Epithelial cell of proximal tubule (primary cell): ENCODE measurements at regions not wholly inside any gene's neighbourhood (a gene's known extent, or its start where the extent isn't known, plus 50 kb on each side); places are given as distances from the start of the nearest gene placed in this dataset.

Experiments used
- DNase-seq: peaks from one replicate; pipeline ENCODE4 v3.0.0-alpha.2; 2011; ENCODE audit warnings: low read depth
- H3K4me3 ChIP-seq: 2 replicates; pipeline ENCODE4 v1.5.1; 2011; ENCODE audit warnings: low read depth, mild to moderate bottlenecking, low read length
- CTCF ChIP-seq: conservative IDR thresholded peaks from 2 replicates; pipeline ENCODE4 v1.5.1; 2012; ENCODE audit warnings: low read depth, mild to moderate bottlenecking, low read length

GRCh38 chr20:3297079-3297378, 58.0 kb upstream of the SLC4A11 start:
- DNase-seq = no peak
- no peak overlapping the region for H3K4me3 ChIP-seq
- no peak for TF ChIP-seq CTCF

GRCh38 chr20:3296261-3297078, 57.5 kb upstream of the SLC4A11 start:
- H3K4me3 ChIP-seq = no peak overlapping the region
- no peak for DNase-seq
- no peak for TF ChIP-seq CTCF
